ENCODE measurements at regions not wholly inside any gene's neighbourhood (a gene's known extent, or its start where the extent isn't known, plus 50 kb on each side); places are given as distances from the start of the nearest gene placed in this dataset.

- H3K27ac Mint-ChIP-seq = no peak overlapping the region
- ChIA-PET CTCF (interaction anchor here (0.6 to 4.2 kb wide), 2 partner anchors 18 to 50 kb away, joined by 3 to 22 read pairs; no protein-coding TSS in a partner anchor), POLR2A (no interaction called here)
- no peaks in the 10 kb centered on the region for H3K27me3 ChIP-seq (replicated peaks in 1 of 4; ENCODE audit: control extremely low read depth in 1 of 4, control insufficient read depth in 3 of 4, insufficient read depth in 4 of 4, low read length in 3 of 4)
- TF ChIP-seq CTCF (IDR thresholded peaks at IDR 0.05) (no peak), EZH2 (IDR thresholded peaks at IDR 0.05; ENCODE audit: borderline replicate concordance, insufficient read depth, low read depth, low read length, poor library complexity, severe bottlenecking) (no peak)
- H3K4me1 ChIP-seq (ENCODE audit: control insufficient read depth in 2 of 2, insufficient read depth in 2 of 2, low read length in 2 of 2) = no peaks in the 10 kb centered on the region
- no peaks in the 10 kb centered on the region for H3K9me3 Mint-ChIP-seq (ENCODE audit: insufficient read depth)
- no peak overlapping the region for H3K9ac ChIP-seq (ENCODE audit: low read length)
- no peak overlapping the region for H3K4me3 Mint-ChIP-seq
- H3K36me3 ChIP-seq (replicated peaks in 1 of 2; ENCODE audit: control extremely low read depth in 1 of 2, control insufficient read depth in 1 of 2, extremely low read depth in 1 of 2, insufficient read depth in 2 of 2, low read length in 1 of 2) = peaks cover 0 to 3% of the 10 kb centered on the region in 2 experiments
- no peaks in the 10 kb centered on the region for H4K20me1 ChIP-seq (ENCODE audit: control insufficient read depth, insufficient read depth, low read length, poor library complexity, severe bottlenecking)
- no peak overlapping the region for H3K4me2 ChIP-seq (replicated peaks; ENCODE audit: low read depth, low read length, poor library complexity, severe bottlenecking)
- WGBS (ENCODE audit: insufficient coverage) = no CpG with 5 or more reads among the region's 2 CpGs
- no peaks in the 10 kb centered on the region for H3K27me3 Mint-ChIP-seq
- no peak overlapping the region for H2AFZ ChIP-seq (ENCODE audit: insufficient read depth, low read depth, low read length, poor library complexity, severe bottlenecking)
- no peak for DNase-seq
- no peak overlapping the region for H3K27ac ChIP-seq (ENCODE audit: low read length in 2 of 2)
- H3K4me1 Mint-ChIP-seq = peaks cover 9% of the 10 kb centered on the region
- H3K4me3 ChIP-seq (ENCODE audit: control extremely low read depth in 1 of 5, extremely low read depth in 1 of 5, insufficient read depth in 1 of 5, low read depth in 2 of 5, low read length in 4 of 5) = no peak overlapping the region
- no peak for ATAC-seq (ENCODE audit: low read depth)
- H3K79me2 ChIP-seq (ENCODE audit: control insufficient read depth, insufficient read depth, low read length) = no peaks in the 10 kb centered on the region
- no peaks in the 10 kb centered on the region for H3K9me3 ChIP-seq (ENCODE audit: control extremely low read depth in 1 of 3, control insufficient read depth in 2 of 3, insufficient read depth in 1 of 3, low read length in 2 of 3)
- intact Hi-C loops (cut with micrococcal nuclease) = no loop called here
Measured at GRCh38 chr10:30540276-30540675, 89.3 kb downstream of the LYZL2 start.

GRCh38 chr10:30538086-30538485 is 91.5 kb downstream of the LYZL2 start:
- WGBS (ENCODE audit: insufficient coverage) = 63% methylated on average over 1 of the region's 4 CpGs
- Histone ChIP-seq H3K27ac (ENCODE audit: low read length in 2 of 2) (no peak overlapping the region), H3K36me3 (replicated peaks in 1 of 2; ENCODE audit: control extremely low read depth in 1 of 2, control insufficient read depth in 1 of 2, extremely low read depth in 1 of 2, insufficient read depth in 2 of 2, low read length in 1 of 2) (peaks cover 0 to 3% of the 10 kb centered on the region in 2 experiments), H2AFZ (ENCODE audit: insufficient read depth, low read depth, low read length, poor library complexity, severe bottlenecking) (no peak overlapping the region), H3K9me3 (ENCODE audit: control extremely low read depth in 1 of 3, control insufficient read depth in 2 of 3, insufficient read depth in 1 of 3, low read length in 2 of 3) (no peaks in the 10 kb centered on the region), H4K20me1 (ENCODE audit: control insufficient read depth, insufficient read depth, low read length, poor library complexity, severe bottlenecking) (no peaks in the 10 kb centered on the region), H3K79me2 (ENCODE audit: control insufficient read depth, insufficient read depth, low read length) (peaks cover 15% of the 10 kb centered on the region), H3K4me2 (replicated peaks; ENCODE audit: low read depth, low read length, poor library complexity, severe bottlenecking) (no peak overlapping the region), H3K4me1 (ENCODE audit: control insufficient read depth in 2 of 2, insufficient read depth in 2 of 2, low read length in 2 of 2) (peaks cover 13 to 16% of the 10 kb centered on the region in 2 donors), H3K27me3 (replicated peaks in 1 of 4; ENCODE audit: control extremely low read depth in 1 of 4, control insufficient read depth in 3 of 4, insufficient read depth in 4 of 4, low read length in 3 of 4) (no peaks in the 10 kb centered on the region), H3K4me3 (ENCODE audit: control extremely low read depth in 1 of 5, extremely low read depth in 1 of 5, insufficient read depth in 1 of 5, low read depth in 2 of 5, low read length in 4 of 5) (no peak overlapping the region), H3K9ac (ENCODE audit: low read length) (no peak overlapping the region)
- intact Hi-C loops (cut with micrococcal nuclease) = no loop called here
- ChIA-PET POLR2A (no interaction called here), CTCF (interaction anchor here (0.6 to 3.8 kb wide), 7 partner anchors 9 to 540 kb away, joined by 3 to 38 read pairs (median 9); no protein-coding TSS in a partner anchor)
- no peak for DNase-seq
- H3K27me3 Mint-ChIP-seq = no peaks in the 10 kb centered on the region
- no peaks in the 10 kb centered on the region for H3K9me3 Mint-ChIP-seq (ENCODE audit: insufficient read depth)
- no peak for TF ChIP-seq CTCF (IDR thresholded peaks at IDR 0.05)
- no peak for TF ChIP-seq EZH2 (IDR thresholded peaks at IDR 0.05; ENCODE audit: borderline replicate concordance, insufficient read depth, low read depth, low read length, poor library complexity, severe bottlenecking)
- H3K27ac Mint-ChIP-seq = no peak overlapping the region
- ATAC-seq (ENCODE audit: low read depth) = no peak
- H3K4me1 Mint-ChIP-seq = peaks cover 17% of the 10 kb centered on the region
- H3K4me3 Mint-ChIP-seq = no peak overlapping the region

Data from B cell (primary cell).